ENCODE measurements at regions not wholly inside any gene's neighbourhood (a gene's known extent, or its start where the extent isn't known, plus 50 kb on each side); places are given as distances from the start of the nearest gene placed in this dataset.

DNA sequence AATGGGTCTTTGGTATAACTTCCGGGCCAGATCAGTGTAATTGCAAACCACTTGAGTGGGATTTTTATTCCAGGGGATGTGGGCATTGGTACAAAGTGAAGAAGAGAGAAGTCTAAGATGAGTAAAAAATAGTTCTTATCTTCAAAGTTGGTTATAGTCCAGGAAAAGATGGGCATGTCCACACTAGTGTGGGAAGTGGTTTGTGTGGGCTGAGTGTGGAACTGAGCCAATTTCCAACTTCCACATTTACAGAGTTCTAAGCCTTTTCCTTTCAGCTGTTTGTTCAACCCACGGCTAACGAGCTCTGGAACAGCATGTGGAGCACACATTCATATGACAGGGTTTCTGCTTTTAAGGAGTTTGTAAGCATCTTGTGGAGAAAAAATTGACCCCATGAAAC lies 72.3 kb upstream of the IFNGR1 start:
- Histone ChIP-seq H3K9me3 (no peaks in the 10 kb centered on the region), H3K4me1 (no peaks in the 10 kb centered on the region), H3K4me3 (no peak overlapping the region), H3K27ac (no peak overlapping the region), H3K27me3 (no peaks in the 10 kb centered on the region), H3K36me3 (no peaks in the 10 kb centered on the region)
- TF ChIP-seq, protein P1, sequence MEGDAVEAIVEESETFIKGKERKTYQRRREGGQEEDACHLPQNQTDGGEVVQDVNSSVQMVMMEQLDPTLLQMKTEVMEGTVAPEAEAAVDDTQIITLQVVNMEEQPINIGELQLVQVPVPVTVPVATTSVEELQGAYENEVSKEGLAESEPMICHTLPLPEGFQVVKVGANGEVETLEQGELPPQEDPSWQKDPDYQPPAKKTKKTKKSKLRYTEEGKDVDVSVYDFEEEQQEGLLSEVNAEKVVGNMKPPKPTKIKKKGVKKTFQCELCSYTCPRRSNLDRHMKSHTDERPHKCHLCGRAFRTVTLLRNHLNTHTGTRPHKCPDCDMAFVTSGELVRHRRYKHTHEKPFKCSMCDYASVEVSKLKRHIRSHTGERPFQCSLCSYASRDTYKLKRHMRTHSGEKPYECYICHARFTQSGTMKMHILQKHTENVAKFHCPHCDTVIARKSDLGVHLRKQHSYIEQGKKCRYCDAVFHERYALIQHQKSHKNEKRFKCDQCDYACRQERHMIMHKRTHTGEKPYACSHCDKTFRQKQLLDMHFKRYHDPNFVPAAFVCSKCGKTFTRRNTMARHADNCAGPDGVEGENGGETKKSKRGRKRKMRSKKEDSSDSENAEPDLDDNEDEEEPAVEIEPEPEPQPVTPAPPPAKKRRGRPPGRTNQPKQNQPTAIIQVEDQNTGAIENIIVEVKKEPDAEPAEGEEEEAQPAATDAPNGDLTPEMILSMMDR (IDR thresholded peaks at IDR 0.05) = no peak
- peak; percentile 95 for ATAC-seq
- intact Hi-C loops (cut with DNase I) = no loop called here
- DNase-seq = no peak

GRCh38 chr6:137290601-137291261 lies 71.5 kb upstream of the IFNGR1 start:
- no peaks in the 10 kb centered on the region for H3K4me1 ChIP-seq
- intact Hi-C loops (cut with DNase I) = no loop called here
- no peak overlapping the region for H3K27ac ChIP-seq
- TF ChIP-seq, protein P1 (IDR thresholded peaks at IDR 0.05) = no peak
- ATAC-seq (no peak), DNase-seq (no peak)
- H3K4me3 ChIP-seq = no peak overlapping the region
- no peaks in the 10 kb centered on the region for H3K9me3 ChIP-seq
- no peaks in the 10 kb centered on the region for H3K27me3 ChIP-seq
- no peaks in the 10 kb centered on the region for H3K36me3 ChIP-seq

GRCh38 chr6:137286916-137287315 lies 67.7 kb upstream of the IFNGR1 start:
- intact Hi-C loops (cut with DNase I) = no loop called here
- TF ChIP-seq, protein P1 (IDR thresholded peaks at IDR 0.05) = no peak
- no peak for ATAC-seq
- DNase-seq = no peak
- no peak overlapping the region for H3K27ac ChIP-seq
- no peak overlapping the region for H3K4me3 ChIP-seq
- no peaks in the 10 kb centered on the region for H3K27me3 ChIP-seq
- H3K36me3 ChIP-seq = no peaks in the 10 kb centered on the region
- H3K4me1 ChIP-seq = no peaks in the 10 kb centered on the region
- no peaks in the 10 kb centered on the region for H3K9me3 ChIP-seq

DNA sequence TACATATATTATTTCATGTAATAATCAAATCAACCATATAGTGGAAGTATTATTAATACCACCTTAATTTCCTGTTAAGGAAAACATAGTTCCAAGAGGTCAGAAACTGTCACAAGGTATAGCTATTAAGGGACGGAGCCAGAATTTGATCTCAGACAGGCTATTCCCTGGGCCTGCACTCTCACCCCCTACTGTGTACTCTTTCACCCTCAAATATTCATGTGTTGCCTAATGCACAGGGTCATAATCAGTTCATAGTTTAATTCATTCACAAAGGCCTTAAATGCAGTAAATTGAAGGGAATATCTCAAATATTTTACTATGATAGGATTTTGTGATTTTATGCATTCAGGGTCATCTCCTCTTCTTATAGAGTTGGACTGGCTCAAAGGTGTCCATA lies 67.2 kb upstream of the IFNGR1 start:
- DNase-seq = no peak
- intact Hi-C loops (cut with DNase I) = no loop called here
- no peak for ATAC-seq
- TF ChIP-seq, protein P1 (IDR thresholded peaks at IDR 0.05) = no peak
- H3K4me1 ChIP-seq = no peaks in the 10 kb centered on the region
- H3K36me3 ChIP-seq = no peaks in the 10 kb centered on the region
- H3K27me3 ChIP-seq = no peaks in the 10 kb centered on the region
- H3K27ac ChIP-seq = no peak overlapping the region
- no peak overlapping the region for H3K4me3 ChIP-seq
- H3K9me3 ChIP-seq = no peaks in the 10 kb centered on the region

DNA sequence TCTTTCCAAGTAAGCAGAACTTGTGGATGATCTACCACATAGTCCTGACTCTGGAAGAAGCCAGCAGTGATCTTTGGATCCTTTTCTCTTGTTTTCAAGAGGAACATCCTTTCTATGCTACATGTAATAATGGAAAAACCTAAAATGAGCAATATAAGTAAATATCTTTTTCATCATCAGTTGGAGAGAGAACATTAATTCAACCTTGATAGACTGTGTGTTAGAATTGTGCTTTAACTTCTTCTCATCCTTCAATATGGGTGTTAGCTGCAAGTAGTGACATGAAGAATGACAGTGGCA lies 65.6 kb upstream of the IFNGR1 start:
- Histone ChIP-seq H3K36me3 (no peaks in the 10 kb centered on the region), H3K27ac (no peak overlapping the region), H3K27me3 (no peaks in the 10 kb centered on the region), H3K4me1 (no peaks in the 10 kb centered on the region), H3K9me3 (no peaks in the 10 kb centered on the region), H3K4me3 (no peak overlapping the region)
- no peak for ATAC-seq
- intact Hi-C loops (cut with DNase I) = no loop called here
- DNase-seq = no peak
- TF ChIP-seq, protein P1 (IDR thresholded peaks at IDR 0.05) = no peak

Data from upper lobe of right lung (tissue), 1 donor.